SK-N-SH (cell line): ENCODE measurements at regions not wholly inside any gene's neighbourhood (a gene's known extent, or its start where the extent isn't known, plus 50 kb on each side); places are given as distances from the start of the nearest gene placed in this dataset.

ENCODE experiments used
- CTCF ChIA-PET: fragments of 300-600, 350-600 bp; formaldehyde crosslinking; extraction: SDS; loops from one replicate; lab custom pipeline; 2021; lab: Yijun Ruan, JAX
- POLR2A ChIA-PET: fragments of 350-600 bp; sonication (Branson Sonifier 250); formaldehyde crosslinking; extraction: SDS; loops from one replicate; lab custom pipeline; 2020; ENCODE audit warnings: antibody characterized with exemption, inconsistent platforms; lab: Yijun Ruan, JAX
- DNase-seq: peaks from one replicate; pipeline ENCODE4 v3.0.0; 2012
- H2AFZ ChIP-seq: fragments of 200-600 bp; sonication (generic); 2 replicates; pipeline ENCODE4 v1.8.1; 2016; ENCODE audit warnings: antibody characterized with exemption, mild to moderate bottlenecking, low read depth
- H3F3A ChIP-seq: fragments of 200-600 bp; sonication (generic); replicated peaks from 2 replicates; pipeline ENCODE3; 2016; ENCODE audit warnings: antibody characterized with exemption, mild to moderate bottlenecking; ENCODE audit not compliant: insufficient read depth
- H3K27ac ChIP-seq, 2 experiments: fragments of 200-500 bp in 1 of 2; fragments of 200-600 bp in 1 of 2; sonication (Bioruptor generic) in 1 of 2; sonication (generic), shearing (Covaris generic) in 1 of 2; 2 replicates each; pipeline versions ENCODE4 v1.5.1 to v1.6.1; 2014 to 2016; ENCODE audit warnings: low read depth in 2 of 2, inconsistent platforms in 1 of 2, low read length in 1 of 2, mild to moderate bottlenecking in 1 of 2, mixed read lengths in 1 of 2
- H3K27me3 ChIP-seq: fragments of 200-600 bp; sonication (generic), shearing (Covaris generic); 2 replicates; pipeline ENCODE4 v1.6.1; 2016; ENCODE audit warnings: mixed run types; ENCODE audit not compliant: insufficient read depth
- H3K36me3 ChIP-seq, 2 experiments: fragments of 200-500 bp in 1 of 2; fragments of 200-600 bp in 1 of 2; sonication (Bioruptor generic) in 1 of 2; sonication (generic) in 1 of 2; replicated peaks in 1 of 2; 2 replicates each; pipeline versions ENCODE3 to v1.5.1; 2014 to 2016; ENCODE audit warnings: low read length in 1 of 2, mild to moderate bottlenecking in 1 of 2; ENCODE audit not compliant: insufficient read depth in 2 of 2, control insufficient read depth in 1 of 2
- H3K4me1 ChIP-seq, 2 experiments: fragments of 200-500 bp in 1 of 2; fragments of 200-600 bp in 1 of 2; sonication (Bioruptor generic) in 1 of 2; sonication (generic), shearing (Covaris generic) in 1 of 2; 2 replicates each; pipeline versions ENCODE4 v1.5.1 to v1.6.1; 2014 to 2016; ENCODE audit warnings: low read depth in 1 of 2, low read length in 1 of 2, mixed run types in 1 of 2; ENCODE audit not compliant: insufficient read depth in 2 of 2, control insufficient read depth in 1 of 2
- H3K4me2 ChIP-seq: fragments of 200-600 bp; sonication (generic), shearing (Covaris generic); 2 replicates; pipeline ENCODE4 v1.6.1; 2017; ENCODE audit warnings: mixed run types
- H3K4me3 ChIP-seq, 2 experiments: fragments of 200-500 bp in 1 of 2; fragments of 200-600 bp in 1 of 2; sonication (Bioruptor generic) in 1 of 2; sonication (generic), shearing (Covaris generic) in 1 of 2; 2 replicates each; pipeline versions ENCODE4 v1.5.1 to v1.8.1; 2014 to 2016; ENCODE audit warnings: low read depth in 2 of 2, inconsistent platforms in 1 of 2, low read length in 1 of 2, mild to moderate bottlenecking in 1 of 2, mixed read lengths in 1 of 2, moderate library complexity in 1 of 2
- H3K79me2 ChIP-seq: fragments of 200-600 bp; sonication (generic); 2 replicates; pipeline ENCODE4 v1.8.1; 2017; ENCODE audit warnings: mild to moderate bottlenecking; ENCODE audit not compliant: insufficient read depth
- H3K9ac ChIP-seq: fragments of 200-600 bp; sonication (generic); 2 replicates; pipeline ENCODE4 v1.6.1; 2017; ENCODE audit warnings: mixed run types
- H3K9me2 ChIP-seq: fragments of 200-600 bp; sonication (generic); 2 replicates; pipeline ENCODE4 v1.6.1; 2017; ENCODE audit warnings: mixed run types
- H3K9me3 ChIP-seq: fragments of 200-600 bp; sonication (generic); 2 replicates; pipeline ENCODE4 v1.6.1; 2017; ENCODE audit warnings: mixed run types, mild to moderate bottlenecking, moderate library complexity
- H4K20me1 ChIP-seq: fragments of 200-600 bp; sonication (generic); 2 replicates; pipeline ENCODE4 v1.6.1; 2017; ENCODE audit warnings: mild to moderate bottlenecking, mixed run types; ENCODE audit not compliant: insufficient read depth
- CHD2 ChIP-seq: fragments of 150-350 bp; IDR thresholded peaks from 2 replicates; pipeline ENCODE4 v1.6.1; 2018; ENCODE audit warnings: low read length; ENCODE audit not compliant: partially characterized antibody
- ELF1 ChIP-seq: IDR thresholded peaks from 2 replicates; pipeline ENCODE4 v1.4.0; 2012
- EP300 ChIP-seq, 2 experiments: IDR thresholded peaks; 2 replicates each; pipeline versions ENCODE4 v1.4.0 to v1.6.1; 2012; ENCODE audit warnings: borderline replicate concordance in 1 of 2, low read depth in 1 of 2, low read length in 1 of 2
- FOXJ3 ChIP-seq: sonication (generic); formaldehyde crosslinking; IDR thresholded peaks from 2 replicates; pipeline ENCODE4 v1.5.1; 2020; ENCODE audit warnings: mild to moderate bottlenecking, missing genetic modification reagents
- FOXM1 ChIP-seq: IDR thresholded peaks from 2 replicates; pipeline ENCODE4 v1.4.0; 2012; ENCODE audit warnings: low read depth, mild to moderate bottlenecking
- GATA2 ChIP-seq: sonication (generic); formaldehyde crosslinking; IDR thresholded peaks from 2 replicates; pipeline ENCODE4 v1.5.0; 2020; ENCODE audit warnings: mild to moderate bottlenecking, missing genetic modification reagents
- NRF1 ChIP-seq: IDR thresholded peaks from 2 replicates; pipeline ENCODE4 v1.6.1; 2012; ENCODE audit warnings: low read depth, mild to moderate bottlenecking, low read length
- POLR2AphosphoS5 ChIP-seq: IDR thresholded peaks from 2 replicates; pipeline ENCODE4 v1.6.1; 2012; ENCODE audit warnings: low read depth, low read length
- RAD21 ChIP-seq: IDR thresholded peaks from 2 replicates; pipeline ENCODE4 v1.6.1; 2012; ENCODE audit warnings: mild to moderate bottlenecking, low read length
- RCOR1 ChIP-seq: fragments of 150-350 bp; IDR thresholded peaks from 2 replicates; pipeline ENCODE4 v1.6.1; 2017; ENCODE audit warnings: antibody characterized with exemption, low read length
- RFX5 ChIP-seq: IDR thresholded peaks from 2 replicates; pipeline ENCODE4 v1.6.1; 2012; ENCODE audit warnings: mild to moderate bottlenecking, improper control_type of control experiment, low read length
- RXRA ChIP-seq: IDR thresholded peaks from 2 replicates; pipeline ENCODE4 v1.4.0; 2012; ENCODE audit warnings: low read depth, mild to moderate bottlenecking, borderline replicate concordance
- SIN3A ChIP-seq: IDR thresholded peaks from 2 replicates; pipeline ENCODE4 v1.6.1; 2012; ENCODE audit warnings: low read depth, mild to moderate bottlenecking, low read length, moderate library complexity, borderline replicate concordance
- TCF12 ChIP-seq: IDR thresholded peaks from 2 replicates; pipeline ENCODE4 v1.4.0; 2012
- WGBS: methylation state at CpG from one replicate; pipeline ENCODE4 v1.1.6; 2017; ENCODE audit warnings: low lambda C conversion rate; 5-methylcytosine and 5-hydroxymethylcytosine counted together
- TF ChIP-seq, protein P1 (sequence below): fragments of 150-350 bp; IDR thresholded peaks from 2 replicates; pipeline ENCODE4 v1.6.1; 2016; ENCODE audit warnings: mild to moderate bottlenecking, low read depth, low read length
- TF ChIP-seq, protein P2 (sequence below): IDR thresholded peaks from 2 replicates; pipeline ENCODE4 v1.4.0; 2012; ENCODE audit warnings: low read depth, borderline replicate concordance
- TF ChIP-seq, protein P3 (sequence below): fragments of 150-350 bp; IDR thresholded peaks from 2 replicates; pipeline ENCODE4 v1.6.1; 2017; ENCODE audit warnings: antibody characterized with exemption, low read length, low read depth, borderline replicate concordance
- TF ChIP-seq, protein P4 (sequence below): fragments of 200-600 bp; sonication (generic); IDR thresholded peaks from 2 replicates; pipeline ENCODE4 v1.6.1; 2017; ENCODE audit warnings: antibody characterized with exemption, mild to moderate bottlenecking, moderate library complexity

DNA sequence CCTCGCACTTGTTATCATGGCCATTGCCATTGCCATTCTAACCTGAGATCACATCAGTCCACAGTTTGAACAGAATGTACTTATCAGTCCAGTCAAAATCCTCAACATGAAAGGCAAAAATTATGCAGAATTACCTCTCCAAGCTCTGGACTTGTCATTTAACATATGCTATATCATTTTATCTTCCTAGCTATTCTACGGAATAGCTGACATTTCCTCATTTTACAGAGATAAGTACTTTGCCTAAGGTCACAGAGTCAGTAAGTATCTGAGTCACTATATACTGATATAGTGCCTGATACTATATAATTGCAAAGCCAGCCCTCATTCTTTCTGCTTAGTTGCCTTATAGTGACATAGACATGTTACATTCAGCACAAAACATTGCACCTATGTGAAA lies 456.9 kb upstream of the GHITM start:
- no peaks in the 10 kb centered on the region for H3K36me3 ChIP-seq
- no peak overlapping the region for H3K9ac ChIP-seq
- H3K27ac ChIP-seq = no peak overlapping the region; a peak in 1 of 4 replicates
- no peaks in the 10 kb centered on the region for H3K27me3 ChIP-seq
- POLR2A ChIA-PET = no interaction called here
- CTCF ChIA-PET = interaction anchor here (1.0 to 1.7 kb wide), 3 partner anchors 15 to 189 kb away, joined by 3 to 6 read pairs (median 4); no protein-coding TSS in a partner anchor
- H3K9me2 ChIP-seq = no peaks in the 10 kb centered on the region
- H3K79me2 ChIP-seq = no peaks in the 10 kb centered on the region
- H3K4me1 ChIP-seq = peaks cover 0 to 10% of the 10 kb centered on the region in 2 experiments; a peak in 2 of 4 replicates
- H3F3A ChIP-seq = no peaks in the 10 kb centered on the region
- H3K4me3 ChIP-seq = no peak overlapping the region
- DNase-seq = peak; percentile 36
- no peak overlapping the region for H2AFZ ChIP-seq
- TF ChIP-seq RAD21 (no peak), SIN3A (no peak), GATA2 (CRISPR knock-in tag) (peak; percentile 90), TCF12 (no peak), RCOR1 (peak; percentile 73; the same call in 1 of the 2 replicates), FOXJ3 (peak; percentile 31; the same call in 1 of the 2 replicates), EP300 (IDR thresholded peaks at IDR 0.05; ENCODE audit: borderline replicate concordance in 1 of 2, low read depth in 1 of 2, low read length in 1 of 2) (peak in 1 of 2 experiments; percentile 71; a peak in 2 of 4 replicates), CHD2 (peak; percentile 32)
- TF ChIP-seq, protein P1, sequence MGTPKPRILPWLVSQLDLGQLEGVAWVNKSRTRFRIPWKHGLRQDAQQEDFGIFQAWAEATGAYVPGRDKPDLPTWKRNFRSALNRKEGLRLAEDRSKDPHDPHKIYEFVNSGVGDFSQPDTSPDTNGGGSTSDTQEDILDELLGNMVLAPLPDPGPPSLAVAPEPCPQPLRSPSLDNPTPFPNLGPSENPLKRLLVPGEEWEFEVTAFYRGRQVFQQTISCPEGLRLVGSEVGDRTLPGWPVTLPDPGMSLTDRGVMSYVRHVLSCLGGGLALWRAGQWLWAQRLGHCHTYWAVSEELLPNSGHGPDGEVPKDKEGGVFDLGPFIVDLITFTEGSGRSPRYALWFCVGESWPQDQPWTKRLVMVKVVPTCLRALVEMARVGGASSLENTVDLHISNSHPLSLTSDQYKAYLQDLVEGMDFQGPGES = no peak
- TF ChIP-seq, protein P2, sequence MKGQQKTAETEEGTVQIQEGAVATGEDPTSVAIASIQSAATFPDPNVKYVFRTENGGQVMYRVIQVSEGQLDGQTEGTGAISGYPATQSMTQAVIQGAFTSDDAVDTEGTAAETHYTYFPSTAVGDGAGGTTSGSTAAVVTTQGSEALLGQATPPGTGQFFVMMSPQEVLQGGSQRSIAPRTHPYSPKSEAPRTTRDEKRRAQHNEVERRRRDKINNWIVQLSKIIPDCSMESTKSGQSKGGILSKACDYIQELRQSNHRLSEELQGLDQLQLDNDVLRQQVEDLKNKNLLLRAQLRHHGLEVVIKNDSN = no peak
- TF ChIP-seq, protein P3, sequence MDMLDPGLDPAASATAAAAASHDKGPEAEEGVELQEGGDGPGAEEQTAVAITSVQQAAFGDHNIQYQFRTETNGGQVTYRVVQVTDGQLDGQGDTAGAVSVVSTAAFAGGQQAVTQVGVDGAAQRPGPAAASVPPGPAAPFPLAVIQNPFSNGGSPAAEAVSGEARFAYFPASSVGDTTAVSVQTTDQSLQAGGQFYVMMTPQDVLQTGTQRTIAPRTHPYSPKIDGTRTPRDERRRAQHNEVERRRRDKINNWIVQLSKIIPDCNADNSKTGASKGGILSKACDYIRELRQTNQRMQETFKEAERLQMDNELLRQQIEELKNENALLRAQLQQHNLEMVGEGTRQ = no peak
- no peaks in the 10 kb centered on the region for H4K20me1 ChIP-seq
- 18% methylated on average over 2 of the region's 2 CpGs for WGBS
- no peaks in the 10 kb centered on the region for H3K9me3 ChIP-seq
- no peak overlapping the region for H3K4me2 ChIP-seq

DNA sequence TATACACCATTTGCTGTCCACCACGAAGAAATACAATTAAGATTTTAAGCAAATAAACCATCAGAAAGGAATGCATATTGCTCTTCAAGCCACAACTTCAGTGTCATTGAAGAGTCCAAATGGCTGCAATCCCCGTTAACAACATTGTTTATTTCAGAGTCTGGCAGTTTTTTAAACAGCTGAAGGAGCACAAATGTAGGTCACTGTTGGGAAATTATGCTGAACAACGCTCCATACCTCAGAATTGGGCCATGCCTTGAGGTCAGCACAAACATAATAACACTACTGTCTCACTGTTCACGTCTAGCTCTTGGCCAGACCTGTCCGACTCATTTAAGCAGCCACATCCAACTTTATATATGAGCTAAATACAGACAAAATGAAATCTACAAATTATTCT lies 453.9 kb upstream of the GHITM start:
- H3K36me3 ChIP-seq = no peaks in the 10 kb centered on the region
- no peak for TF ChIP-seq FOXJ3
- TF ChIP-seq FOXM1 = no peak
- no peak for TF ChIP-seq RFX5
- TF ChIP-seq, protein P4, sequence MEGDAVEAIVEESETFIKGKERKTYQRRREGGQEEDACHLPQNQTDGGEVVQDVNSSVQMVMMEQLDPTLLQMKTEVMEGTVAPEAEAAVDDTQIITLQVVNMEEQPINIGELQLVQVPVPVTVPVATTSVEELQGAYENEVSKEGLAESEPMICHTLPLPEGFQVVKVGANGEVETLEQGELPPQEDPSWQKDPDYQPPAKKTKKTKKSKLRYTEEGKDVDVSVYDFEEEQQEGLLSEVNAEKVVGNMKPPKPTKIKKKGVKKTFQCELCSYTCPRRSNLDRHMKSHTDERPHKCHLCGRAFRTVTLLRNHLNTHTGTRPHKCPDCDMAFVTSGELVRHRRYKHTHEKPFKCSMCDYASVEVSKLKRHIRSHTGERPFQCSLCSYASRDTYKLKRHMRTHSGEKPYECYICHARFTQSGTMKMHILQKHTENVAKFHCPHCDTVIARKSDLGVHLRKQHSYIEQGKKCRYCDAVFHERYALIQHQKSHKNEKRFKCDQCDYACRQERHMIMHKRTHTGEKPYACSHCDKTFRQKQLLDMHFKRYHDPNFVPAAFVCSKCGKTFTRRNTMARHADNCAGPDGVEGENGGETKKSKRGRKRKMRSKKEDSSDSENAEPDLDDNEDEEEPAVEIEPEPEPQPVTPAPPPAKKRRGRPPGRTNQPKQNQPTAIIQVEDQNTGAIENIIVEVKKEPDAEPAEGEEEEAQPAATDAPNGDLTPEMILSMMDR = no peak
- TF ChIP-seq RXRA = no peak
- TF ChIP-seq, protein P1 = no peak
- no peak for TF ChIP-seq TCF12
- no peak for TF ChIP-seq POLR2AphosphoS5
- TF ChIP-seq ELF1 = no peak
- TF ChIP-seq NRF1 = no peak
- TF ChIP-seq GATA2 (CRISPR knock-in tag) = no peak
- no peak for TF ChIP-seq RAD21
- H3K4me1 ChIP-seq = peaks cover 0 to 4% of the 10 kb centered on the region in 2 experiments; a peak in 1 of 4 replicates
- ChIA-PET CTCF (interaction anchor here (1.2 kb wide), 1 partner anchor 14 kb away, joined by 3 read pairs; no protein-coding TSS in a partner anchor), POLR2A (no interaction called here)
- WGBS = 15% methylated on average over 5 of the region's 5 CpGs
- DNase-seq = no peak
- H4K20me1 ChIP-seq = no peaks in the 10 kb centered on the region
- no peaks in the 10 kb centered on the region for H3K79me2 ChIP-seq
- H3K9ac ChIP-seq = no peak overlapping the region
- no peaks in the 10 kb centered on the region for H3F3A ChIP-seq
- no peak overlapping the region for H3K4me2 ChIP-seq
- no peak overlapping the region for H3K27ac ChIP-seq
- H3K4me3 ChIP-seq = no peak overlapping the region
- H2AFZ ChIP-seq = no peak overlapping the region
- no peaks in the 10 kb centered on the region for H3K9me2 ChIP-seq
- no peaks in the 10 kb centered on the region for H3K27me3 ChIP-seq
- H3K9me3 ChIP-seq = no peaks in the 10 kb centered on the region
